OCI-LY1 (cell line): ENCODE measurements at regions not wholly inside any gene's neighbourhood (a gene's known extent, or its start where the extent isn't known, plus 50 kb on each side); places are given as distances from the start of the nearest gene placed in this dataset.

ENCODE experiments used
- CTCF ChIP-seq: fragments of 200-600 bp; sonication (generic), shearing (Covaris generic); IDR thresholded peaks from 2 replicates; pipeline ENCODE4 v1.5.1; 2017; ENCODE audit warnings: mild to moderate bottlenecking, antibody characterized with exemption, low read length, moderate library complexity, mixed read lengths
- EZH2 ChIP-seq: fragments of 200-600 bp; sonication (generic), shearing (Covaris generic); IDR thresholded peaks from 2 replicates; pipeline ENCODE4 v1.8.0; 2017; ENCODE audit warnings: borderline replicate concordance, mixed run types, mild to moderate bottlenecking, antibody characterized with exemption, low read length, moderate library complexity, mixed read lengths

GRCh38 chr2:173760553-173760952 is 204.6 kb downstream of the SP3 start:
- TF ChIP-seq CTCF (no peak), EZH2 (no peak)
